GM18873 (cell line): ENCODE measurements at regions not wholly inside any gene's neighbourhood (a gene's known extent, or its start where the extent isn't known, plus 50 kb on each side); places are given as distances from the start of the nearest gene placed in this dataset.
"Not testable (repeated sequence)": the region's sequence is repeated elsewhere in the genome, so short reads cannot be mapped to it uniquely, and the experiment has no call there.

Experiments
- ATAC-seq: cut with Tn5 transposase; IDR thresholded peaks from one replicate; pipeline ENCODE4 v1.9.1; 2021; ENCODE audit warnings: mild to moderate bottlenecking, moderate library complexity, moderate number of reproducible peaks; ENCODE audit not compliant: unreplicated experiment, low FRiP score

- ATAC-seq = no peak
Measured at GRCh38 chrX:97850911-97851310, 967.2 kb downstream of the RPA4 start.

DNA sequence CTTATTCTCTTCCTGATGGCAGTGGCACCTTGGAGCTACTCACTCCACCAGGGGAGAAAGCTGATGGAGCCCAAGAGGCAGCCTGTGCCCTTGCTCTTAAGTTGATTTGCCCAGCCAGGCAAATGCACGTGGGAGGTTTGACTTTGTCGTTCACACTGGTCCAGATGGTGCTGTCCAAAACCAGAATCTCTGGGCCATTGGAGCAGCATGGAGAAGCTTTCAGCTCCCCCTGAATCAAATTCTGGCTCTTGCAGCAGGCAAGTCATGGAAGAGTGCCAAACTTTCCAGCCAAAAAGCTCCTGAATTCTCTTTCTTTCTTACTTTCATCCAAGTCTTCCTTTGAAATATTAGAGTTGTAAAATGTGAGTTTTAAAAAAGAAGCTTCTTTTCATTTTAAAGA, 970.4 kb downstream of the RPA4 start:
- no peak for ATAC-seq

DNA sequence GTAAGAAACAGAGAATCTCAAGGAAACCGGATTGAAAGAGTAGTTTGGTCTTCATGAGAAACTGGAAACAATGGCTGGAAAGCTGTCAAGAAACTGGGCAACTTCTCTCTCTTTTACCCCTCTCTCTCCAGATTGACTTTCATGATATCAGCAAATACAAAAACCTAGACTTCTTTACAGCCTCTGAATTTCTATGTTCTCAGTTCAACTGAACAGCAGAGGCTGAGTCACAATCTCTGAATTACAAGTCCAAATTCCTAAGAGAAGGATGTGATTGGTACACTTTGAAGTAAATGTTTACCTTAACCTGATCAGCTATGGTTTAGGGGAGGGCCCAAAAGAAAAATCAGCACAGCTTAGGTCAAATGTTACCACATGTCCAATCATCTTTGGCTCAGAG, 974.9 kb downstream of the RPA4 start:
- ATAC-seq = no peak

- no peak for ATAC-seq
Measured at GRCh38 chrX:97860226-97860625, 976.5 kb downstream of the RPA4 start.

DNA sequence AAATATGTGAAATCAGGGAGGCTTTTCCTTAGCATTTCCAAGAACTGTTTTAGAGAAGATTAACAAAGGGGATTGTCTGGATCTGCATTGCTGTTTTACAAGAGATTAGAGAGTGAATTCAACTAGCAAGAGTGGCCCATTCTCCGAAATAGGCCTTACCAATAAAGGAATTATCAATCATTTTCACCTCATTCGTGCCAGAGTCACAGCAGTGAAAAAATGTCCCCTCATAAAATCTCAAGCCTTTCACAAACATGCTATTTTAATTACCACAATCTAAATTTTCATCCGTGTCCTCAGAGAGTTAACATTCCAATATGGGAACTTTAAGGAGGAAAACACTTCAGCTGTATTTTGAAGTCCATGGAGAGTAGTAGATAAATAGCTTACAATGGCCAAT, 979.6 kb downstream of the RPA4 start:
- no peak for ATAC-seq

GRCh38 chrX:97867266-97867665, 983.6 kb downstream of the RPA4 start:
- ATAC-seq = no peak

- ATAC-seq = no peak
Measured at GRCh38 chrX:97876697-97877407, 993.1 kb downstream of the RPA4 start.

GRCh38 chrX:97882306-97882705, 998.6 kb downstream of the RPA4 start:
- no peak for ATAC-seq

- no peak for ATAC-seq
Measured at GRCh38 chrX:97895751-97896150, 1012.0 kb downstream of the RPA4 start.

- no peak for ATAC-seq
Measured at GRCh38 chrX:97897998-97898397, 1014.3 kb downstream of the RPA4 start.

DNA sequence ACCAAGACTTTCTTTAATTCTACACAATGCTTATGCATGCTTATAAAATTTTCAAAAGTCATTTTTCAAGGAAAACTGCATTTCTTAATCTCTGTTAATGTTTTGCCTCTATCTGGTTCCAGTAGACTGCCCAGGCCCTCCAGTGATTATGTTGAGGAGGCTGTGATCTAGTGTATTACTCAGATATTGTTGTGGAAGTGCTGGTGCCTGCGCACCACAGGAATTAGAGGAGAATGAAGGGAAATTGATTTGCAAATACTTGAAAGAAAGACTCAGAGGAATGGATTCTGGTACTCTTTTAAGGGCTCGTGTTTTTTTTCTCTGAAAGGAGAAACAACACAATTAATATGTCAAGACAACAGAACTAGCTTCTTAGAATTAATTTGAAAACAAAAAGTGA, 1015.1 kb downstream of the RPA4 start:
- ATAC-seq = no peak

GRCh38 chrX:97907791-97908190, 1024.1 kb downstream of the RPA4 start:
- no peak for ATAC-seq

DNA sequence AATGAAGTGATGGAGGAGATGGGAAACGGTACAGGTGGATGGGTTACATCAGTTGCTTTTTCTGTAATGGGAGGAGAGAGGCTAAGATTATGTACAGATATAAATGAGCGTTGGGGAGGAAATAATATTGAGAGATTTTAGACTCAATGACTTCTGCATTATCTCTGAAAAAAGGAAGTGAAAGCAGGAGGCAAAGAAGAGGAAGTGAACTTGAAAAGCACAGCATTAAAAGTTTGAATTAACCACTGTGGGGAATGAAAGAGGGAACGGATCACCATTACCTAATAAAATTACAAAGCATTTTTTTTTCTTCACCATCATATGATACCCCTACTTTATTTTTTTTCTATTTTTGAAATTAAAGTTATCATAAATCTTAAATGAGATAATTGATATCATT, 1025.5 kb downstream of the RPA4 start:
- ATAC-seq = peak; percentile 73

- ATAC-seq = not testable (repeated sequence)
Measured at GRCh38 chrX:97915390-97915789, 1031.7 kb downstream of the RPA4 start.

- ATAC-seq = not testable (repeated sequence)
Measured at GRCh38 chrX:97921223-97921622, 1037.5 kb downstream of the RPA4 start.

DNA sequence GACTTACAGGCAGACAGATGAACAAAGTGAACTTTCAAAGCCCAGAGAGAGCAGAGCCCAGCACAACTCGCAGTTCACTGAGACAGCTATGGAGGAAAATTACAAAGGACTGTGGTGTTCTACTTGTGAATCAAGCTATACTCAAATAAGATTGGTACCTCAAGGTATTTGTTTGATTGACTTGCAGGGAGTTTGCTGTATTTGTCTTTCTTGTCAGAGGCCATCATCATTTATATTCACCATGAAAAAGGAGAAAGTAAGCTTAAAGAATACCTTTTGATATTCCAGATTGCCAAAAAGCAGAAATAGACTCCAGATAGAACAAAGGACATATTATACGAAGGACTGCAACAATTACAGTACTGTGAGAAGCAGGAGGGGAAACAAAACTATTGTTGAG, 1047.9 kb downstream of the RPA4 start:
- no peak for ATAC-seq

DNA sequence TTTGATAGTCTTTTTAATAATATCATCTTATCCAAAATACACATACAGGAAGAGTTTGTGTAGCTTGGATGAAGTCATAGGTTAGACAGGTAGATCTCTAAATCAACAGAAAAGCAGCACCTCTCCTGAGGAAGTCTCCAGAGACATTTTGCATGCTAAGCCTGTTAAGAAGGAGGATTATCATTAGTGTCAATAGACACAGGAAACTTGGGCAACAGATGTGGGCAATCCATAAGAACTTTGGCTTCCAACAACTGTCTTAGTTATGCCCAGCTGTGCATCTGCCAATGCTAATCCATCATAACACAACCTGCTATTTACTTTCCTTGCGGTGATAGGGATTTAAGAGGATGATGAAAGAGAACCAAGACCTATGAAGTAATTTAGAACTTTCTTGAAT, 1052.6 kb downstream of the RPA4 start:
- ATAC-seq = no peak

DNA sequence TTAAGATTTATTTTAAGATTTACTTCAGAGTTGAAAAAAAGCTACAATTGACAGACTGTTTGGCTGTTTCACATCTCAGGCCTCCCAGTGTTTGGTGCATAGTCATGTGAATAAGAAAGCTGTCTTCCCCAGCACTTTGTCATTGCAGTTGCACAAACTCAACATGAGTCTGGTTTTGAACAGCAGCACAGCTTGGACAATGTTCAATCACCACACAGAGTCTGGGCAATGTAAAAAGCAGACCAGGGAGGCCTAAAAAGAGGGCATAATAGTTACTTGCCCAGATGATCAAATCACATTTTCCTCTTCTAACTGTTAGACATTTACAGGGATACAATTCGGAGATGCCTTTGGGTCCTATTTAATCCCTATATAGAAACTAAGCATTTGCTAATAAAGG, 1055.0 kb downstream of the RPA4 start:
- ATAC-seq = no peak

- no peak for ATAC-seq
Measured at GRCh38 chrX:97968376-97969163, 1084.9 kb downstream of the RPA4 start.

DNA sequence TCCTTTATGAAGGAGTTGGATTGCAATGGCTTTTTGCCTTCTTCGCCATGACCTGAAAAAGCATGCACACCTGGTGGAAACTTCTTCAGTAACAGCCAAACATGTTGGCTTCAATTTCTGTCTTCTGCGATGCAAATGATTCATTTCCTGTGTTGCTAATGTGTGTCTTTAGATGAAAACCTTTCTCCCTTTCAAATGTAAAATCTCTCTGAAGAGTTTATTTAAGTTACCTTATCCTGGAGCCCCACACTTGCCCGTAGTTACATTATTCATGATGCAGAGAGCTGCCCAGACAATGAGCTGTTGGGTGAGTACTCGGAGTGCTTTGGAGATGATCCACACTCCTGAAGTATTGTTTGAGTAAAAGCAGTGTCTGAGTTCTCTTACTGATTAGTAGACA, 1100.9 kb downstream of the RPA4 start:
- no peak for ATAC-seq

DNA sequence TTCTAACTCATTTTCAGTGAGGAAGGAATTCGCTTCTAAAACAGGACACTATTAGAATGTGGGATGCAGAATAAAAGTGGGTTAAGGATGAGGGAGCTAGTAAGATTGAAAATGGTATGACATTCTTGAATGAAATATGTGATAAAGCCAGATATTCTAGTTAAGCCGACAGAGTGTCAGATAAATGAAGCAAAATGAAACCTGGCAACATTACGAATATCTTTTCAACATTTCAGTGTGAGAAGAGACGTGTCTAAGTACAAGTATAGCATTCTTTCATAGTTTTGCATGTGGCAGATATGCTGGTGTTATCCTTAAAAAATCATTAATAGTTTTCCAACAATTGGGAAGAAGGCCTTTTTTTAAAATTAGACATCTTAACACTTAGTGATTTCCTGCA, 1101.4 kb downstream of the RPA4 start:
- no peak for ATAC-seq

GRCh38 chrX:97987979-97988378, 1104.3 kb downstream of the RPA4 start:
- no peak for ATAC-seq
